MM.1S (cell line): ENCODE measurements at regions not wholly inside any gene's neighbourhood (a gene's known extent, or its start where the extent isn't known, plus 50 kb on each side); places are given as distances from the start of the nearest gene placed in this dataset.
A peak's percentile ranks its signal among the peaks of the same experiment; 100 is the strongest.

Experiments
- DNase-seq: peaks from one replicate; pipeline ENCODE4 v3.0.0-alpha.2; 2015
- H2AFZ ChIP-seq: fragments of 300-600 bp; sonication (generic); 2 replicates; pipeline ENCODE4 v1.6.0; 2016; ENCODE audit warnings: antibody characterized with exemption, low read length
- H3F3A ChIP-seq: fragments of 300-600 bp; sonication (generic); 2 replicates; pipeline ENCODE4 v1.6.1; 2016; ENCODE audit warnings: mild to moderate bottlenecking, antibody characterized with exemption, low read length, moderate library complexity, mixed read lengths; ENCODE audit not compliant: insufficient read depth
- H3K27ac ChIP-seq: fragments of 300-600 bp; sonication (generic); 2 replicates; pipeline ENCODE4 v1.5.1; 2016; ENCODE audit warnings: mild to moderate bottlenecking, low read length
- H3K27me3 ChIP-seq: fragments of 300-600 bp; sonication (generic); replicated peaks from 2 replicates; pipeline ENCODE4 v1.6.0; 2016; ENCODE audit warnings: low read length; ENCODE audit not compliant: insufficient read depth
- H3K36me3 ChIP-seq: fragments of 300-600 bp; sonication (generic); replicated peaks from 2 replicates; pipeline ENCODE4 v1.6.1; 2016; ENCODE audit warnings: mild to moderate bottlenecking, low read length, mixed read lengths; ENCODE audit not compliant: insufficient read depth
- H3K4me1 ChIP-seq: fragments of 300-600 bp; sonication (generic); 2 replicates; pipeline ENCODE4 v1.6.1; 2016; ENCODE audit warnings: low read length, mixed read lengths
- H3K4me2 ChIP-seq: fragments of 300-600 bp; sonication (generic); 2 replicates; pipeline ENCODE4 v1.6.0; 2016; ENCODE audit warnings: low read depth, low read length
- H3K4me3 ChIP-seq: fragments of 300-600 bp; sonication (generic); 2 replicates; pipeline ENCODE4 v1.5.1; 2016; ENCODE audit warnings: low read length, mixed read lengths
- H3K79me2 ChIP-seq: fragments of 300-600 bp; sonication (generic); 2 replicates; pipeline ENCODE4 v1.6.1; 2016; ENCODE audit warnings: mixed run types, low read length, mixed read lengths
- H3K9ac ChIP-seq: fragments of 300-600 bp; sonication (generic); 2 replicates; pipeline ENCODE4 v1.6.1; 2016; ENCODE audit warnings: low read length, mixed read lengths
- H3K9me2 ChIP-seq: fragments of 300-600 bp; sonication (generic); replicated peaks from 2 replicates; pipeline ENCODE4 v1.6.1; 2016; ENCODE audit warnings: mild to moderate bottlenecking, low read length, mixed read lengths; ENCODE audit not compliant: insufficient read depth
- H3K9me3 ChIP-seq: fragments of 300-600 bp; sonication (generic); replicated peaks from 2 replicates; pipeline ENCODE4 v1.6.1; 2016; ENCODE audit warnings: mild to moderate bottlenecking, low read length, mixed read lengths; ENCODE audit not compliant: insufficient read depth
- H4K20me1 ChIP-seq: fragments of 300-600 bp; sonication (generic); 2 replicates; pipeline ENCODE4 v1.6.1; 2016; ENCODE audit warnings: mild to moderate bottlenecking, low read length, moderate library complexity, mixed read lengths; ENCODE audit not compliant: insufficient read depth
- CTCF ChIP-seq: fragments of 300-600 bp; sonication (generic); IDR thresholded peaks from 2 replicates; pipeline ENCODE4 v1.5.1; 2016; ENCODE audit warnings: antibody characterized with exemption, low read length, mixed read lengths
- EZH2 ChIP-seq: fragments of 300-600 bp; sonication (generic); optimal IDR thresholded peaks from 2 replicates; pipeline ENCODE3; 2017; ENCODE audit warnings: low read depth, mild to moderate bottlenecking, antibody characterized with exemption, low read length, mixed read lengths
- EZH2phosphoT487 ChIP-seq: fragments of 300-600 bp; sonication (generic); IDR thresholded peaks from 2 replicates; pipeline ENCODE4 v1.6.1; 2018; ENCODE audit warnings: antibody characterized with exemption, low read length

GRCh38 chrX:20739038-20739745, 472.5 kb upstream of the RPS6KA3 start:
- Histone ChIP-seq H3K27me3 (no peaks in the 10 kb centered on the region), H4K20me1 (no peaks in the 10 kb centered on the region), H3F3A (no peaks in the 10 kb centered on the region), H3K9me2 (no peaks in the 10 kb centered on the region), H3K9me3 (no peaks in the 10 kb centered on the region), H3K36me3 (no peaks in the 10 kb centered on the region), H3K9ac (no peak overlapping the region), H3K79me2 (no peaks in the 10 kb centered on the region), H3K4me1 (peaks cover 6% of the 10 kb centered on the region; the same call in 1 of the 2 replicates), H3K27ac (no peak overlapping the region), H3K4me2 (peak overlapping the region; percentile 47; the same call in 1 of the 2 replicates), H3K4me3 (no peak overlapping the region; the same call in 1 of the 2 replicates), H2AFZ (peak overlapping the region; percentile 72)
- DNase-seq = peak; percentile 56
- TF ChIP-seq CTCF (no peak), EZH2phosphoT487 (no peak), EZH2 (no peak)

DNA sequence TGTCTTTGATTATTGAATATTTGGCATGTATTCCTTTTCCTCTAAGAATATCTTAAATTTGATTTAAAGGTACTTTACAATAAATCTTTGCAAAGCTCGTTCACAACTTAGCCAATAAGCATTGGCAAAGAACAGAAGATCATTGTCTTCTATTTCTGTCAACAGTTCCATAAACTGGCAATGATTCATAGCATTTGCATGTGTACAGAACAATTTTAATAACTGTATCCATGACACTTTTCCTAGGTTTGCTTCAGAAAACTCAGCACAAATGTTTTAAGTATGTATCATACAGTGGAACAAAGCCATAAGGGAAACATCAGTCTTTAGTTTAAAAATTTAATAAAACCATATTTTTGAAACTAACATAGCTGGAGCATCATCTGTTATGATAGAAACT, 462.7 kb upstream of the RPS6KA3 start:
- Histone ChIP-seq H3K9ac (no peak overlapping the region), H4K20me1 (no peaks in the 10 kb centered on the region), H3K4me1 (no peaks in the 10 kb centered on the region), H3K4me2 (no peak overlapping the region), H3K4me3 (no peak overlapping the region), H3F3A (no peaks in the 10 kb centered on the region), H3K79me2 (no peaks in the 10 kb centered on the region), H3K9me2 (no peaks in the 10 kb centered on the region), H2AFZ (no peak overlapping the region), H3K36me3 (no peaks in the 10 kb centered on the region), H3K27ac (no peak overlapping the region), H3K27me3 (no peaks in the 10 kb centered on the region), H3K9me3 (no peaks in the 10 kb centered on the region)
- DNase-seq = no peak
- no peak for TF ChIP-seq EZH2phosphoT487
- no peak for TF ChIP-seq CTCF
- no peak for TF ChIP-seq EZH2

GRCh38 chrX:20727447-20727846, 460.7 kb upstream of the RPS6KA3 start:
- no peak overlapping the region for H2AFZ ChIP-seq
- H3K36me3 ChIP-seq = no peaks in the 10 kb centered on the region
- H3K27ac ChIP-seq = no peak overlapping the region
- H3K27me3 ChIP-seq = no peaks in the 10 kb centered on the region
- H3K4me3 ChIP-seq = no peak overlapping the region
- H3K9me2 ChIP-seq = no peaks in the 10 kb centered on the region
- H3K4me2 ChIP-seq = no peak overlapping the region
- no peaks in the 10 kb centered on the region for H3F3A ChIP-seq
- no peak overlapping the region for H3K9ac ChIP-seq
- no peak for DNase-seq
- H4K20me1 ChIP-seq = no peaks in the 10 kb centered on the region
- H3K9me3 ChIP-seq = no peaks in the 10 kb centered on the region
- H3K79me2 ChIP-seq = no peaks in the 10 kb centered on the region
- H3K4me1 ChIP-seq = no peaks in the 10 kb centered on the region
- no peak for TF ChIP-seq EZH2
- TF ChIP-seq CTCF = no peak
- no peak for TF ChIP-seq EZH2phosphoT487
